ENCODE measurements at regions not wholly inside any gene's neighbourhood (a gene's known extent, or its start where the extent isn't known, plus 50 kb on each side); places are given as distances from the start of the nearest gene placed in this dataset.

DNA sequence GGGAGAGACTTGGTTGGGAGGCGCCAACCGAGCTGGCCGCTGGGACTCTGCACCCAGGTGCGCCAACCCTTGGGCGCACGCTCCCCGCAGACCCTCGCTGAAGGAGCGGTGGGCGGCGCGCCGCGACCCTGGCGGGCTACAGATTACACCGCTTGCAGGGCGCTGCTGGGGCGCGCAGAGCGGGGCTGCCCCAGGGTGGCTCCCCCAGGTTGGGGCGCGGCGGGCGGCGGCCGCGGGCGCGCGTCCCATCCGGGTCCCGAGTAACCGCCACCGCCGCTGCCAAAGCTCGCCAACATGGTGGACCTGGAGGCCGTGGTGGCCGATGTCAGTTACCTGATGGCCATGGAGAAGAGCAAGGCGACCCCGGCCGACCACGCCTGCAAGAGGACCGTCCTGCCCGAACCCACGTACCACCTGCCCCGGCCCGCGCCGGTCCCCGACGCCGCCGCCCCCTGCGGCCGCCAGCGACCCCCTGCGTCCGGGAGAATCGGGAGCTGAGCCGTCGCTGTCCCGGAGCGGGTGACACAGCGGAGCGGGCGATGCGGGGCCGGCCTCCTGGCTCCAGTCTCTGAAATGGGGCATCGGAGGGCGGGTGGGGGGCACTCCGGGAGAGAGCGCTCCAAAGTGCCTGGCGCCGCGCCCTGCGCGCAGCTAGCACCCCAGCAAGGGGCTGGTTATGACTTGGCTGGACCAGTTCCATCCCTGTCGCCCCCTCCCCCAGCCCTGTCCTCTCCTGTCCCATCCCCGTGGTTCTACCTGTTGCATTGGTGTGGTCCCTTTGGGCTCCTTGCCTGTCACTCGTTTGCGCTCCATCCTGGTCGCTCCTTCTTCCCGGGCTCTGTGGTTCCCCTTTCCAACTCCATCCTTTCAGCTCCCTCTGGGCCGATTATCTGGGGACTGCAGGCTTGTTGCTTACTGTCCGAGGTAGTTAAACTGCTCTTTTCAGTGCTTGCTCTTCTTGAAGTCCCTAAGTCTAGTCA is 143.3 kb upstream of the GRK3 start (continued):
- TF ChIP-seq ZBTB33 (CRISPR knock-in tag; IDR thresholded peaks at IDR 0.05), result no peak
- no peak for TF ChIP-seq GABPA (IDR thresholded peaks at IDR 0.05; ENCODE audit: low read depth, low read length)
- no peak for TF ChIP-seq GABPA (CRISPR knock-in tag; IDR thresholded peaks at IDR 0.05; ENCODE audit: low read depth)
- no peak for TF ChIP-seq ZNF256 (CRISPR knock-in tag; conservative IDR thresholded peaks at IDR 0.05)
- no peak for TF ChIP-seq RFXAP (CRISPR knock-in tag; IDR thresholded peaks at IDR 0.05; ENCODE audit: borderline replicate concordance)
- peak; percentile 19; the same call in 1 of the 2 replicates for TF ChIP-seq SP4 (CRISPR knock-in tag; IDR thresholded peaks at IDR 0.05)
- no peak for TF ChIP-seq ZNF790 (CRISPR knock-in tag; IDR thresholded peaks at IDR 0.05; ENCODE audit: borderline replicate concordance)
- TF ChIP-seq STAG1 (CRISPR knock-in tag; IDR thresholded peaks at IDR 0.05), result peak; percentile 32; the same call in 1 of the 2 replicates
- TF ChIP-seq ZNF333 (CRISPR knock-in tag; IDR thresholded peaks at IDR 0.05; ENCODE audit: borderline replicate concordance), result no peak
- no peak for TF ChIP-seq KDM6A (CRISPR knock-in tag; IDR thresholded peaks at IDR 0.05; ENCODE audit: low read depth)
- TF ChIP-seq SETDB1 (CRISPR knock-in tag; IDR thresholded peaks at IDR 0.05; ENCODE audit: borderline replicate concordance), result no peak
- 0 out of 2 replicates have a peak, but pooled peaks have one; percentile 42 for TF ChIP-seq KDM2A (CRISPR knock-in tag; IDR thresholded peaks at IDR 0.05; ENCODE audit: borderline replicate concordance, low read depth)
- no peak for TF ChIP-seq JUND (CRISPR knock-in tag; IDR thresholded peaks at IDR 0.05)
- TF ChIP-seq NFATC3 (CRISPR knock-in tag; IDR thresholded peaks at IDR 0.05), result no peak
- TF ChIP-seq ZNF777 (CRISPR knock-in tag; IDR thresholded peaks at IDR 0.05), result peak; percentile 46
- peak; percentile 49; the same call in 1 of the 2 replicates for TF ChIP-seq MTA1 (CRISPR knock-in tag; IDR thresholded peaks at IDR 0.05; ENCODE audit: borderline replicate concordance)
- TF ChIP-seq, protein P1, sequence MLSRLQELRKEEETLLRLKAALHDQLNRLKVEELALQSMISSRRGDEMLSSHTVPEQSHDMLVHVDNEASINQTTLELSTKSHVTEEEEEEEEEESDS (CRISPR knock-in tag; IDR thresholded peaks at IDR 0.05; ENCODE audit: borderline replicate concordance), result no peak
- no peak for TF ChIP-seq SNRNP70 (IDR thresholded peaks at IDR 0.05; ENCODE audit: low read depth, low read length)
- TF ChIP-seq SRSF9 (IDR thresholded peaks at IDR 0.05; ENCODE audit: borderline replicate concordance, insufficient read depth, low read depth, low read length, poor library complexity, severe bottlenecking), result no peak
- TF ChIP-seq, protein P2, sequence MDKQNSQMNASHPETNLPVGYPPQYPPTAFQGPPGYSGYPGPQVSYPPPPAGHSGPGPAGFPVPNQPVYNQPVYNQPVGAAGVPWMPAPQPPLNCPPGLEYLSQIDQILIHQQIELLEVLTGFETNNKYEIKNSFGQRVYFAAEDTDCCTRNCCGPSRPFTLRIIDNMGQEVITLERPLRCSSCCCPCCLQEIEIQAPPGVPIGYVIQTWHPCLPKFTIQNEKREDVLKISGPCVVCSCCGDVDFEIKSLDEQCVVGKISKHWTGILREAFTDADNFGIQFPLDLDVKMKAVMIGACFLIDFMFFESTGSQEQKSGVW (CRISPR knock-in tag; IDR thresholded peaks at IDR 0.05; ENCODE audit: borderline replicate concordance), result no peak
- no peak for TF ChIP-seq HMG20B (CRISPR knock-in tag; conservative IDR thresholded peaks at IDR 0.05)
- no peak for TF ChIP-seq POLR2A (IDR thresholded peaks at IDR 0.05; ENCODE audit: insufficient read depth in 1 of 2, low read depth in 2 of 2, low read length in 2 of 2)
- peak; percentile 49; the same call in 1 of the 2 replicates for TF ChIP-seq ZNF687 (CRISPR knock-in tag; IDR thresholded peaks at IDR 0.05)

Data from HepG2 (cell line).